Uterus (tissue), 2 donors: ENCODE measurements at regions not wholly inside any gene's neighbourhood (a gene's known extent, or its start where the extent isn't known, plus 50 kb on each side); places are given as distances from the start of the nearest gene placed in this dataset.

ENCODE experiments used
- POLR2A ChIP-seq, 2 donors: fragments of 450-650 bp; IDR thresholded peaks; one replicate each; pipeline ENCODE4 v1.6.1; 2016; ENCODE audit warnings: antibody characterized with exemption in 2 of 2, mild to moderate bottlenecking in 1 of 2, moderate library complexity in 1 of 2
- TF ChIP-seq, protein P1 (sequence below), 4 experiments: fragments of 200-600 bp in 2 of 4; fragments of 450-650 bp in 2 of 4; sonication (generic) in 2 of 4; IDR thresholded peaks; one replicate each; pipeline ENCODE4 v1.5.1; 2016 to 2019; ENCODE audit warnings: antibody characterized with exemption in 4 of 4, mild to moderate bottlenecking in 2 of 4, moderate library complexity in 1 of 4

DNA sequence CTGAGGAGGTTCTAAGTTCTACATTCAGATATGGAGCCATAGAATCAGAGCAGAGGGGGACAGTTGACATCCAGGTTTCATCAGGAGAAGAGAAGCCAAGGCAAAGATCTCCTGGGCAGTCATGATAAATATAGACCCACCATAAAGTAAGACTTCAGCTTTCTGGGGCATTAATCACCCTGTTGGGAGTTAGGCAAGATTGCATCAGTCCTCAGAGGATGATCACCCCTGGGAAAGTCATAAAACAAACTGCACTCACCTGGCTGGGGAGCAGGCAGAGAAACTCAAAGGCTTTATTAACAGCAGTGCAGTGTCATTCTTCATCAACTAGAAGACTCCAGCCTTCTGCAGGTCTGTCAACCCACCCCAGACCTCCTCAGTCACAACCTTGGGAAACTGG lies 301.3 kb upstream of the JARID2 start:
- TF ChIP-seq POLR2A (IDR thresholded peaks at IDR 0.05), result no peak
- TF ChIP-seq, protein P1, sequence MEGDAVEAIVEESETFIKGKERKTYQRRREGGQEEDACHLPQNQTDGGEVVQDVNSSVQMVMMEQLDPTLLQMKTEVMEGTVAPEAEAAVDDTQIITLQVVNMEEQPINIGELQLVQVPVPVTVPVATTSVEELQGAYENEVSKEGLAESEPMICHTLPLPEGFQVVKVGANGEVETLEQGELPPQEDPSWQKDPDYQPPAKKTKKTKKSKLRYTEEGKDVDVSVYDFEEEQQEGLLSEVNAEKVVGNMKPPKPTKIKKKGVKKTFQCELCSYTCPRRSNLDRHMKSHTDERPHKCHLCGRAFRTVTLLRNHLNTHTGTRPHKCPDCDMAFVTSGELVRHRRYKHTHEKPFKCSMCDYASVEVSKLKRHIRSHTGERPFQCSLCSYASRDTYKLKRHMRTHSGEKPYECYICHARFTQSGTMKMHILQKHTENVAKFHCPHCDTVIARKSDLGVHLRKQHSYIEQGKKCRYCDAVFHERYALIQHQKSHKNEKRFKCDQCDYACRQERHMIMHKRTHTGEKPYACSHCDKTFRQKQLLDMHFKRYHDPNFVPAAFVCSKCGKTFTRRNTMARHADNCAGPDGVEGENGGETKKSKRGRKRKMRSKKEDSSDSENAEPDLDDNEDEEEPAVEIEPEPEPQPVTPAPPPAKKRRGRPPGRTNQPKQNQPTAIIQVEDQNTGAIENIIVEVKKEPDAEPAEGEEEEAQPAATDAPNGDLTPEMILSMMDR (IDR thresholded peaks at IDR 0.05), result no peak
